A172 (cell line): ENCODE measurements at regions not wholly inside any gene's neighbourhood (a gene's known extent, or its start where the extent isn't known, plus 50 kb on each side); places are given as distances from the start of the nearest gene placed in this dataset.
A peak's percentile ranks its signal among the peaks of the same experiment; 100 is the strongest.

Source experiments
- DNase-seq: peaks from one replicate; pipeline ENCODE4 v3.0.0-alpha.2; 2015; ENCODE audit warnings: low spot score

- no peak for DNase-seq
Measured at GRCh38 chr13:44242766-44243165, 130.9 kb upstream of the SERP2 start.

- peak; percentile 96 for DNase-seq
Measured at GRCh38 chr13:44243198-44243857, 130.3 kb upstream of the SERP2 start.

GRCh38 chr13:44244288-44244687 is 129.3 kb upstream of the SERP2 start:
- DNase-seq = peak; percentile 93

- no peak for DNase-seq
Measured at GRCh38 chr13:44249431-44249836, 124.2 kb upstream of the SERP2 start.

- DNase-seq = no peak
Measured at GRCh38 chr13:44252938-44253337, 120.7 kb upstream of the SERP2 start.

- no peak for DNase-seq
Measured at GRCh38 chr13:44255771-44256364, 117.8 kb upstream of the SERP2 start.

- DNase-seq = no peak
Measured at GRCh38 chr13:44257796-44258195, 115.8 kb upstream of the SERP2 start.

GRCh38 chr13:44259045-44260027 is 114.3 kb upstream of the SERP2 start:
- peak; percentile 75 for DNase-seq

GRCh38 chr13:44260336-44260735 is 113.3 kb upstream of the SERP2 start:
- DNase-seq = no peak

- DNase-seq = no peak
Measured at GRCh38 chr13:44263751-44264620, 109.6 kb upstream of the SERP2 start.

- DNase-seq = no peak
Measured at GRCh38 chr13:44266305-44266704, 107.3 kb upstream of the SERP2 start.

GRCh38 chr13:44266772-44267171 is 106.9 kb upstream of the SERP2 start:
- no peak for DNase-seq

GRCh38 chr13:44267203-44267602 is 106.4 kb upstream of the SERP2 start:
- DNase-seq = no peak

GRCh38 chr13:44267980-44268379 is 105.6 kb upstream of the SERP2 start:
- DNase-seq = peak; percentile 88

GRCh38 chr13:44268980-44269379 is 104.6 kb upstream of the SERP2 start:
- no peak for DNase-seq

GRCh38 chr13:44270150-44270549 is 103.5 kb upstream of the SERP2 start:
- DNase-seq = no peak

GRCh38 chr13:44271031-44271455 is 102.6 kb upstream of the SERP2 start:
- peak; percentile 61 for DNase-seq

- DNase-seq = no peak
Measured at GRCh38 chr13:44271473-44271872, 102.2 kb upstream of the SERP2 start.

- no peak for DNase-seq
Measured at GRCh38 chr13:44271915-44272341, 101.7 kb upstream of the SERP2 start.

- DNase-seq = peak; percentile 57
Measured at GRCh38 chr13:44272692-44273091, 100.9 kb upstream of the SERP2 start.

- no peak for DNase-seq
Measured at GRCh38 chr13:44273216-44273615, 100.4 kb upstream of the SERP2 start.
